ENCODE measurements at regions not wholly inside any gene's neighbourhood (a gene's known extent, or its start where the extent isn't known, plus 50 kb on each side); places are given as distances from the start of the nearest gene placed in this dataset.

DNA sequence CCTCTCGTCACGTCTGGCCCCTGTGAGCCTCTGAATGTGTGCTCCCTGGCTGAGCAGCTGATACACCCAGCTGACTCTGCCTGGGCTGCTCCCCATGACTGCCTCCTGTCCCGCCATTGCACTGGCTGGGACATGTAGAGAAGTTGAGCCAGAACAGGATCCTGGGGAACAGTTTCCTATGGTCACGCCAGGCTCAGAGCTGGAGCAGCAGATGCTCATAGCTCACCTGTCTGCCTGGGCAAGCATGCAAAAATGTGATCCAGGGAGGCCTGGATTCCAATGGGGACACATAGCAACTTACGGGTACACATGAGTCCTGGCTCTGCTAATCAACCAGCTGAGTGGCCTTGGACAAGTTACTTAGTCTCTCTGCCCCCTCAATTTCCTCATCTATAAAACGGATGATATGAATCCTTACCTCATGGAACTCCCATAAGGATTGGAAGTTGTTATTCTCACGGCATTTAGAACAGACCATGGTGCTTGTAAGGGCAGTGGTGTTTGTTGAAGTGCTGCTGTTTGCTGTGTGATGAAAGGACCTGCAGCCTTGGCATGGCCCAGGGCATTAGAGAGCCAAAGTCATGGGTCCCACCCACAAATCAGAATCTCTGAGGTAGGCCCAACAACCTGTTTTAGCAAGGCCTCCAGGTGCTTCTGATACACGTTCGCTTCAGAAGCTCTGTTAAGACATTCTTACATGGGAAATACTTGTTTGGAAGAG lies 150.3 kb upstream of the VANGL1 start:
- DNase-seq = no peak

- no peak for DNase-seq
These were observed 141.0 kb upstream of the NGF start for GRCh38 chr1:115479055-115479482.

- no peak for DNase-seq
These were observed 139.0 kb upstream of the NGF start for GRCh38 chr1:115477071-115477470.

GRCh38 chr1:115476616-115477015 lies 138.6 kb upstream of the NGF start:
- no peak for DNase-seq

DNA sequence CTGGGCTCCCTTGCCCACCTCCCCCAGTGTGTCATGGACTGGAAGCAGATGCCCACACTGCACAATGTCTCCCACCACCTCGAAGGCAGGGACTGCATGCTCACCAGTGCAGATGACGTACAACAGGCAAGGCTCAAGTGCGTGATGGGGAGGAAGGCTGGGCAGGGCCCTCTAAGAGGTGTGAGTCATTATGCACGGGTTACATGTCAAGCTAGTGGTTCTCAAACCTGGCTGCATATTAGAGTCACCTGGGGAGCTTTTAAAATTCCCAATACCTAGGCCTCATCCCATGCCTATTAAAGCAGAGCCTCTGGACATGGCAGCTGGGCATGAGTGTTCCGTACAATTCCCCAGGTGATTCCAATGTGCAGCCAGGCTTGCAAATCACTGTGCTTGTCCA lies 137.9 kb upstream of the NGF start:
- no peak for DNase-seq

DNA sequence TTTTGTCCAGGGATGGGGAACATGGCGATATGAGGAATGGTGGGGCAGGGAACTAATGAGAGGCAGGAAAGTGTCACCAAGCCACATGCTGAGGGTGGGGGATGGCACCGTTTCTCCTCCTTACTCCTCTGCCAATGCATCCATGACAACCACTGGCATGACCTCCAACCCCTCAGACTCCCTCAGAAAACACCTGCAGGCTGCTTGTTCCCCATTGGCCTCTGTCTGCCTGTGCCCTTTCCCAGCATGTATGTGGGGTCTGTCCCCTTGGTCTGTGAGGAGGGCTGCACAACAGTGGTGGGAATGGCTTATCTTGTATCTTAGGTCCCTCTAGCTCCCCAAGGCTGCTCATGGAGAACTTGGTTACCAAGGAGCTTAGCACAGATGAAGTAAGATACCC lies 137.2 kb upstream of the NGF start:
- no peak for DNase-seq

DNA sequence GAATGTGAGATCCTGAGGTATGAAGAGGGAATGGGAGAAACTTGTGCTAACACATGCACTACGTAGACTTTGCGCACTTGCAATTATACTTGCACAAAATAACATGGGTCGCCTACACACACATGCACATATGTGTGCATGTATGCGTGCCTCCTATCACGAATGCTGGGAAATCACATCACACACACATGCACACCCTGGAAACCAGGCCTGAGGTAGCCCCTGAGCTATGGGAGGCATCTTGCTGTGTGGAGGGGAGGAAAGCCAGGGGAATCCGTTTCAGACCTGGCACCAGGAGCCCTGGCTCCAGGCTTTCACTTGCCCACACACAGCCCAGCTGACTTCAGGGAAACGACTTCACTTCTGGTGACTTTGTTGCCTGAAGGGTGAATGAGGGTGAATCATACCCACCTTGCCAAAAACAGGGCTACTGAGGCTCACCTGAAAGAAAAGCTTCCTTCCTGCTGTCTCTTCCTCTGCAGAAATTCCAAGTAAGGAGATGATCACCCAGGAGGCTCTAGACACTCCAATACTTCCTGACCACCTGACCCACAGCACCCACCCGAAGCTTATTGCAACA lies 136.0 kb upstream of the NGF start:
- DNase-seq = no peak

- DNase-seq = peak in 2 of 14 donors; percentile 4 to 6
These were observed 131.8 kb upstream of the NGF start for GRCh38 chr1:115469703-115470476.

DNA sequence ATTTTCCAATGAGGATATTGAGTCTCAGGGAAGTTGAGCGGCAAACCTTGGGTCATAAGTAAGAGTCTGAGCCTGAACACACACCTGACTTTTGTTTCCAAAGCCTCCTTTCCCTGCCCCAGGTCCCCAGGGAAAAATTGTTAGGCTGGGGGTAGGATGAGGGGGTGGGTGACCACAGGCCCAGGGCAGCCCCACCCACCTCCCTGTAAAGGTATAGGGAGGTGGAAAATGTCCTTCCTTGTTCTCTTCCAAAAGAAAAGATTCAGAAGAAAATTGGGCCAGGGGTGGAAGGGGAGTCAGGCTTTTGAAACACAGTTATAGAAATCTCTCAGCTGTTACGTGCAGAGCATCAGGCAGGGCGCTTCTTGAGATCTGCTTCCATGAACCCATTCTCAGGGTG lies 129.7 kb upstream of the NGF start:
- no peak for DNase-seq

- no peak for DNase-seq
These were observed 129.1 kb upstream of the NGF start for GRCh38 chr1:115467196-115467595.

DNA sequence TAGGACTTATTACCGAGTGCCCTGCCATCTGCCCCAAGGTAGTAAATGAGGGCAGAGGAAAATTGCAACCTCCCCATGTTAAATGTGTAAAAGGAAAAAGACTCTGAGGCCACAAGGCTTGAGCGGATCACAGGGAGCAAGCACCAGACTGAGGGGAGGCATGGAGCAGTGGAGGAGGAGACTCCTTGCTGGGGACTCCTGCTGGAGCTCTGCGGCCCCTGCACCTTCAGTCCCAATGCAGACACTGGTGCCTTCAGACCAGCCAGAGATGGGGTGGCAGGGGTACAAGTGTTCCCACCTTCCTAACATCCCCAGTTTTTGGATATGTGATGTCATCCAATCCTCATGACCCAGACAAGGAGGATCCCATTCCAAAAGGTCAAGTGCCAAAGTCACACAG lies 128.4 kb upstream of the NGF start:
- DNase-seq = no peak

GRCh38 chr1:115465802-115466363 lies 127.8 kb upstream of the NGF start:
- no peak for DNase-seq

GRCh38 chr1:115463347-115463746 lies 125.3 kb upstream of the NGF start:
- no peak for DNase-seq

DNA sequence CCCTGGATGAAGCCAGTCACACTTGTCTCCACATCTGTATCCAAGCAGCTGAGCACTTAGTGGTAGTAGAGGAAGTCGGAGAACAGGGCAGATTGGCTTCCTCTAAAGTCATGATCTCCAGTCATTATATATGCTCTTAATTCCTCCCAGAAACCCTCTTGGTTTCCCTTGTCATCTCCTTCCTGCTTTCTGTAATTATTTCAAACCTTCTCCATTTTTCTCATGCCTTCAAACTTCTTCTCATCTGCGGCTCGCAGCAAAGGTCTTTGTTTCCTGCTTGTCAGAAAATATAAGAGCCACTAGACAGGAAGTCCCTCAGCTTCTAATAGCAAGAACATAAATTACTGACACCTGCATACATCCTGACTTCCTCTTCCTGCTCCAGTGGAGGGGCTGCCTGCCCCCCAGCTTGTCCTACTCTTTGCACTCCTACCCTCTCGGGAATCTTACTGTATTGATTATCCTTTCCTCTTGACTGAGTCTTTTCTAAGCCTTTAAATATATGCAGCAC lies 124.6 kb upstream of the NGF start:
- DNase-seq = no peak

DNA sequence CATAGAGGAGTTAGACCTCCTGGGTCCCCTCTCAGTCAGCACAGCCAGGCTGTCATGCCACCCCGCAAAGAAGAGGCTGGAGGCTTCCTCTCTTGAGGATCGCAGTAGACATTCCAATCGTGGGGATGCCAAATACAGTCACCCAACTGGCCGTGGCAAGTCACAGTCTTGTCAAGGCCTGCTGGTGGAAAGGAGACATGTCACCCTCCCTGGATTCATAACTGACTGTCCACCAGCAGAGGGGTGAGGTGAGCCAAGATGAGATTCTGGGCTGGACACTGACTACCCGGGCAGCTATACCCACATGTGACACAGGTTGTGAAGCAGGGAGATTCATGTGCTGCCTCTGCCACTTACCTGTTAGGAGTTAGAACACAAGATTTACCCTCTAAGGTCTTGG lies 123.5 kb upstream of the NGF start:
- no peak for DNase-seq

DNA sequence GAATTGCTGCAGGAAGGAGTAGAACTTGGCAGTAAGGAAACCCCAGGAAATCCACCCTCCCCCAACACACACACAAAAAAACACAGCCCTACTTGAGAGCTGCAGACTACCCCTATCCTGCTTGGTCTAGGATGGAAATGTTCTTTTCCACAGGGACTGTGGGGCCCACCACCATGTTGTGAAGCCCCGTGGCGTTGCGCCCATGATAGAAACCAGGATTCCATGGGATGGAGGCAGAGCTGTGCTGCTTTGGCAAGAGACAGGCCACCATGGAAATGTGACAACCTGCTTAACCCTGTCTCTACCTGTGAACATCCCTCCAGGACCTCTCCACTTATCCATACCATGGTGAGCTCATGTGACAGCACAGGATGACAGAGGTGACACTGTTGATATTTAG lies 121.1 kb upstream of the NGF start:
- DNase-seq = no peak

DNA sequence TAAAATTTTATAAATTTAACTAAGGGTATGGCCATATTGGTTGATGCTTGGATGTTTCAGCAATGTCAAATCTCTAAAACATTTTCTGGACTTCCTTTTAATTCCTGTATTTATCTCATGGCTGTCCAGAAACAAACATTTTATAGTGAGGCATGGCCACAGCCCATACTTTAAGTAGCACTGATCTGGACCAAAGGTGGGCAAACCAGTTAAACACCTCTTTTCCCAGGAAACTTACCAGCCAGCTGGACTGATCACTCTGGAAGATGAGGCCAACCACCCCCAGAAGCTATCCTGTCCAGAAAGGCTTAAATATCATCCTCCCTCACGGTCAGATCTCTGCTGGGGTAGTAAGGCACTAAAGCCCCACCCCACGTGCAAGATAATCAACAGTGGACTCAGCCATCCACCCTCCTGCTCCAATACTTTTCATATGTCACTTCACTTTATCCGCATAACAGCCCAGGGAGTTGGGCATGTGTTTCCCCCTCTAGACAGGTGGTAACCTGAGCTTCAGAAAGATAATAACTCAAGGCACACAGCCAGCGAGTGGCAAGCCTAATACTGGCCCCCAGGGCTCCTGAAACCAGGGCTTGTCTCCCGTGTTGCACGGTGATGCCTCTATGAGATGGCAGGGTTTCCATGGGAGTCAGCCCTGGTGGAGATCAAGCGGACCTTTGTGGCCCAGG lies 120.5 kb upstream of the NGF start:
- DNase-seq = no peak

DNA sequence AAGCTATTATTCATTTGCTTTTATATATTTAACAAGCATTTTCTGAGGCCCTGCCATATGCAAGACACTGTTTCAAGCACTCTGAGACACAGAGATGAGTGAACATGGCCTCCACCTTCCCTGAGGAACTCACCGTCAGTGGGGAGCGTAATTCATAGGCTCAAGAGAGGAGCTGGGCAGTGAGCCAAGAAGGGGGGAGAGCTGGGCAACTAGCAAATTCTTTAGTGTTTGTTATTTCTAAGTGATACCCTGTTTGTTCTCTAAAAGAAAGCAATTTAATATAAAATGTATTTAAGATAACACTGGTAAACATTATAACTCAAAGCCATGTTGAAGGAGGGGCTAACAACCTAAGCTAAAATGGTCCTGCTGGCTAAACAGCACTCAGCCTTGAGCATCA lies 119.2 kb upstream of the NGF start:
- DNase-seq = no peak

- no peak for DNase-seq
These were observed 118.5 kb upstream of the NGF start for GRCh38 chr1:115456441-115456961.

GRCh38 chr1:115454837-115455511 lies 116.9 kb upstream of the NGF start:
- peak in 2 of 14 donors; percentile 4 to 14 for DNase-seq

- no peak for DNase-seq
These were observed 115.6 kb upstream of the NGF start for GRCh38 chr1:115453666-115454065.
